SH-SY5Y (cell line): ENCODE measurements at regions not wholly inside any gene's neighbourhood (a gene's known extent, or its start where the extent isn't known, plus 50 kb on each side); places are given as distances from the start of the nearest gene placed in this dataset.

Experiments used
- GATA2 ChIP-seq: IDR thresholded peaks from 2 replicates; pipeline ENCODE4 v1.6.1; 2011; ENCODE audit warnings: mild to moderate bottlenecking, low read depth, low read length
- GATA3 ChIP-seq: IDR thresholded peaks from 2 replicates; pipeline ENCODE4 v1.6.1; 2011; ENCODE audit warnings: low read depth, mild to moderate bottlenecking, low read length, moderate library complexity

DNA sequence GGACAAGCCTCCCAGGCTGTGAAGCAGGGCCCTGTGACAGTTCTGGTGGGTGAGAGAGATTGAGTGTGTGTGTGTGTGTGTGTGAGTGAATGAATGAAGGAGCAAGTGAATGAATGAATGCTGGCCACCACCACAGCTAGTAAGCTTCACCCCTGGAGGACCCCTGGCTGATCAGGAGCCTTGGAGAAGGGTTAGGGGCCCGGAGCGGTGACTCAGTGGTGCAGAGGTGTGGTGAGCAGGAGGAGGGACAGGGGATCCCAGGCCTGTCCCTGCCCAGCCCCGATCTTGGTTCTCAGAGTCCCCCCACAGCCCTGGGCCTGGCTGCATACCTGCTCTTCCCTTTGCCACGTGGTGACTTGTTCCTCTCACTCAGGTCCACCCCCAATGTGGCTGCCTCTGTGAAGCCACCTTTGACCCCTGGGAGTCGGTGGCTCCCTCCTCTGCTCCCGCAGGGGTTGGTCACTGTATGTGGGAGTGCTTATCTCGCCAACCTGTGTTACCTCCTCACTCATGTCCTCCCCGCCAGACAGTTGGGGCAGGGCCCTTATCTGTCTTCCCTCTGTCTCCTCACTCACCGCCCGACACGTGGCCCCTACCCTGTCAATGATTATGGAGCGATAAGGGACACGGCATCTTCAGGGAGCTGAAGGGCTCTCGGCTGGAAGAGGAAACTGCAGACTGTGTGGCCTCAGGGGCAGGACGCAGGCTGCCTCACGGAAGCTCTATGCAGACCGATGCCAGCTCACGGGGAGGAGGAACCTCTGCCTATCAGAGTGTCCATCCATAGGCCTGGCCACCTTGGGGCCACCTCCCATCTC, 99.9 kb upstream of the PITX1 start:
- TF ChIP-seq GATA2 = no peak
- no peak for TF ChIP-seq GATA3
